Activated CD4-positive, alpha-beta memory T cell treated with anti-CD3 and anti-CD28 coated beads, Interleukin-2, amount 10 ng/mL, durations not matched to agents 7 days and 5 days (primary cell): ENCODE measurements at regions not wholly inside any gene's neighbourhood (a gene's known extent, or its start where the extent isn't known, plus 50 kb on each side); places are given as distances from the start of the nearest gene placed in this dataset.

Experiments
- CTCF ChIA-PET: fragments of 350-600 bp; sonication (Branson Sonifier 250); formaldehyde crosslinking; loops from one replicate; lab custom pipeline; 2021; ENCODE audit warnings: antibody characterized with exemption, inconsistent platforms; lab: Charles Lee
- POLR2A ChIA-PET: fragments of 350-600 bp; sonication (Branson Sonifier 250); formaldehyde crosslinking; loops from one replicate; lab custom pipeline; 2021; ENCODE audit warnings: antibody characterized with exemption; lab: Charles Lee
- DNase-seq: peaks from one replicate; pipeline ENCODE4 v3.0.0-alpha.2; 2020
- H3K27ac Mint-ChIP-seq: one replicate; pipeline ENCODE4 v1.8.0; 2021; ENCODE audit warnings: mild to moderate bottlenecking, mixed read lengths
- H3K27me3 Mint-ChIP-seq: one replicate; pipeline ENCODE4 v1.8.0; 2021; ENCODE audit warnings: mixed read lengths
- H3K36me3 Mint-ChIP-seq: one replicate; pipeline ENCODE4 v1.8.0; 2021; ENCODE audit warnings: low read depth, mixed read lengths
- H3K4me1 Mint-ChIP-seq: one replicate; pipeline ENCODE4 v1.8.0; 2021; ENCODE audit warnings: mixed read lengths
- H3K4me3 Mint-ChIP-seq: one replicate; pipeline ENCODE4 v1.8.0; 2021; ENCODE audit warnings: mild to moderate bottlenecking, mixed read lengths
- H3K9me3 Mint-ChIP-seq: one replicate; pipeline ENCODE4 v1.8.0; 2021; ENCODE audit warnings: mixed read lengths

DNA sequence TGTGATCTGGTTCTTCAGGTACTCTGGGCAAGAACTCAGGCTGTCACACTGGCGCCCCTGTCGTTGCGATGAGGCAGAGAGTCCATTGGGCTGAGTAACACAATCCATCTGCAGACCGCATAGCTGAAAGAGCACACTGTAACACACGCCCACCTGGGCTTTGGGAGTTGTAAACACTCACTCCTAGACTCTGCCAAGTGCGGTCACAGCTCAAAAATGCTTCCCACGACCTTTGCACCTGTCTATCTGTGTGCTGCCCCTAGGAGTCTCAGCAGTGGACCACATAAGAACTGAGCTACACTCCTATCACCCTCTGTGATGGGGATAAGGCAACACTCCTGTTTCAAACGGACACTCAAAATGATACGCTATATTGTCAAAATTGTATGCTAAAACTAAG lies 2028.3 kb downstream of the PCDH7 start:
- CTCF ChIA-PET: no interaction called here
- Mint-ChIP-seq H3K4me3 (no peak overlapping the region), H3K4me1 (no peaks in the 10 kb centered on the region), H3K36me3 (no peaks in the 10 kb centered on the region), H3K9me3 (peaks cover 13% of the 10 kb centered on the region), H3K27ac (no peak overlapping the region), H3K27me3 (no peaks in the 10 kb centered on the region)
- no peak for DNase-seq
- POLR2A ChIA-PET: no interaction called here

DNA sequence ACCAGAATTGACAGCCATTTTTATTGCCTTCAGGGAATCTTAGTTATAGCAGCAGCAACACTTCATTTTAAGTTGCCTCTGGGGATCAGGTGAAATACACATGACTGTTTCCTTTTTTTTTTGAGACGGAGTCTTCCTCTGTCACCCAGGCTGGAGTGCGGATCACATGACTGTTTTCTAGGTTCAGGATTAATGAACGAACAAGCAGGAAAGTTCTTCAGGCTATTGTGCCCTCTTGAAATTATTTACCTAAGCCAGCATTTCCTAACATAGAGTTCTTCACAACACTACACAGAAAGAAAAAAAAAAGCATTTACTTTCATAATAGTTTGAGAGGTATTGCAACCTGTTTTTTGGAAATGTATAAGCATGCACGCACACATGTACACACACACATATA lies 2032.8 kb downstream of the PCDH7 start:
- no peaks in the 10 kb centered on the region for H3K4me1 Mint-ChIP-seq
- no peaks in the 10 kb centered on the region for H3K27me3 Mint-ChIP-seq
- DNase-seq: no peak
- no peak overlapping the region for H3K27ac Mint-ChIP-seq
- CTCF ChIA-PET: no interaction called here
- H3K9me3 Mint-ChIP-seq: peaks cover 7% of the 10 kb centered on the region
- POLR2A ChIA-PET: no interaction called here
- H3K36me3 Mint-ChIP-seq: no peaks in the 10 kb centered on the region
- no peak overlapping the region for H3K4me3 Mint-ChIP-seq

DNA sequence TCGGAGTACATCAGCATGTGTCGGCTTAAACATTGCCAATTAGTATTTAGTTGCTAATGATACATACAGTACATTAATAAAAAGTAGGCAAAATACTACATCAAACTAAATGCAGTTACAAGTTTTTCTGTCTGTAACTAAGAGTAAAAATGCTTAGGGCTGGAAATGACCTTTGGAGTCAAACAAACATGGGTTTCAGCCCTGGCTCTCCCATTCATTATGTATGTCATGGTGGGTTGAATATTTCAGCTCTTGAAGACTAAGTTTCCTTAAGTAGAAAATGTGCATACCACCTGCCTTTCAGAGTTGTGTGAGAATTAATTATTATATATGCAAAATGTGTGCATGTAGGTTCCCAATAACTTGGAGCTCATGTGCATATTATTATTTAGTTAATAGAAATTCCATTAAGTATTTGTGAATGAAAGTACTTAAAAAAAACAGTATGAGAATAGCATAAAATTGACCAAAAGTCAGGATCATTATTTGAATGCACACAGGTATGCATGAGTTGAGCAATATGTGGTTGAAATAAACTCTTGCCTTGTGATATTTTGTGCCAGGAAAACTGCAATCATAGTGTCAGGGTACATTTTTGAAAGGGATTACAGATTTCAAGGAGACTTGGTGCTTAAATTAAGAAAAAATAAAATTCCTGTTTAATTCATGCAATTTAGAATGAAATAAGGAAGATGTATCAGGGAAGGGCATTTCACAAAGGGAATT lies 2048.7 kb downstream of the PCDH7 start:
- no peak overlapping the region for H3K27ac Mint-ChIP-seq
- no peak overlapping the region for H3K4me3 Mint-ChIP-seq
- POLR2A ChIA-PET: no interaction called here
- H3K4me1 Mint-ChIP-seq: no peaks in the 10 kb centered on the region
- no peak for DNase-seq
- peaks cover 5% of the 10 kb centered on the region for H3K9me3 Mint-ChIP-seq
- H3K36me3 Mint-ChIP-seq: no peaks in the 10 kb centered on the region
- no peaks in the 10 kb centered on the region for H3K27me3 Mint-ChIP-seq
- CTCF ChIA-PET: no interaction called here

DNA sequence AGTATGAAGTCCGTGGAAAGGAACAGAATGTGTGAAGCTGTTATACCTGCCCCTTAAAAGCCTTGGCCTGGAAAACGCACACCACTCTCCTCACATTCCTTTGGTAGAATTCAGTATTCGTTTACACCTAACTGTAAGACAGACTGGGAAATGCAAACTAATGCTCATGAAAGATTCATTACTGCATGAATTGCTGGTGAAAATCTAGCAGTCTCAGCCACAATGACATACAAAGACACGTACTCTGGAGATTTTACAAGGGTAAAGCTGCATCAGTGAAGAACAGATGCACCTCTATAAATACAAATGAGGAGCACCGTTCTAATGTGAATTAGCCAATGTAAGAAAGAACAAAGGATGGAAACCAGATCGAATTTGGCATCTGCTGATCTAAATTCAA lies 2051.3 kb downstream of the PCDH7 start:
- Mint-ChIP-seq H3K4me1 (no peaks in the 10 kb centered on the region), H3K4me3 (no peak overlapping the region), H3K9me3 (peaks cover 5% of the 10 kb centered on the region), H3K27me3 (no peaks in the 10 kb centered on the region), H3K27ac (no peak overlapping the region), H3K36me3 (no peaks in the 10 kb centered on the region)
- DNase-seq: no peak
- POLR2A ChIA-PET: no interaction called here
- CTCF ChIA-PET: no interaction called here

DNA sequence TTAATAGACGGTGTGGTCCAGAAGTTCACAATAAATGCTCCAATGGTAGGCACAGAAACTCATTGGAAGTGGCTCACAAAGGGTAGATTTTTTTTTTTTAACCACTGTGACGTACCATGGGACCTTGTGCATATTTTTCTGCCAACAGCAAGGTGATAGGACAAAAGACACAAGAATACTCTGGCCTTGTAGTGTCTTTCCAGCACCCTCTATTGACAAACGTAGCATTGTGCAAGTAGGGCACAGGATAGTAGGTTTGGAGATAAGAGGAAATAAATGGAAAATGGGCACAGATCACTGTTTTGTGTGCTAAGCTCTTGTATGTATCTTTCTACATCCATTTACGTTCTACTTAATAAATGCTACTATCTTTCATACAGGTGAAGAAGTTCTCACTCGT lies 2054.9 kb downstream of the PCDH7 start:
- CTCF ChIA-PET: no interaction called here
- Mint-ChIP-seq H3K9me3 (peaks cover 9% of the 10 kb centered on the region), H3K4me3 (no peak overlapping the region), H3K36me3 (no peaks in the 10 kb centered on the region), H3K27me3 (no peaks in the 10 kb centered on the region), H3K4me1 (no peaks in the 10 kb centered on the region), H3K27ac (no peak overlapping the region)
- POLR2A ChIA-PET: no interaction called here
- no peak for DNase-seq

DNA sequence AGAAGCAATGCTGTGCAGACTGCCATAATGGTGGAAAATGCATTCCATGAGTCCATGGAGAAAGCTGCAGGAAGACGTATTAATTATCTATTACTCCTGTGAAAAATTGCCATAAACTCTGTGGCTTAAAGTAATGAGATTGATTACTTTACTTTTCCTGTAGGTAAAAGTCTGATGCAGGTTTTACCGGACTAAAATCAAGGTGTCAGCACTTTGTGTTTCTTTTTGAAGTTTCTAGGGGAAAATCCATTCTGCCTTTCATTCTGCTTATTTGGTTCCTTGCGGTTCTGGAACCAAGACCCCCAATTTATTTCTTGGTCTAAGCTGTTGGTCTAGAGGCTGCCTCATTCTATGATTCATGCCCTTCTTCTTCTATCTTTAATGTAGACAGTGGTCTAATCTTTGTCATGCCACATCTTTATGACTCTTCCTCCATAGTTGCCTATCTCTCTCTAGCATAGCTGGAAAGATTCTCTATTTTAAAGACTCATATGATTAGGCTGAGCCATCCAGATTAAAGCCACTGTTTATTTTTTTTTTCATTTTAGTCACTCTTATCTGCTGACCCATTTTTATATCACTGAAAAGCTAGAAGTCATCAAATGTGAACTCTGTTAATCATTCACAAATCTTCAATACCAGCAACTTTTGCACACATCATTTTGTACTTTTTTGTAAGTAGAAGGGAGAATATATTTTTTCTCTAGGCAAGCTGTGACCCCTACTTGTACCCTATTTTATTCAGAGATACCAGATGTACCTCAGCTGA lies 2056.4 kb downstream of the PCDH7 start:
- CTCF ChIA-PET: no interaction called here
- POLR2A ChIA-PET: no interaction called here
- H3K9me3 Mint-ChIP-seq: peaks cover 9% of the 10 kb centered on the region
- no peaks in the 10 kb centered on the region for H3K36me3 Mint-ChIP-seq
- H3K27me3 Mint-ChIP-seq: no peaks in the 10 kb centered on the region
- no peaks in the 10 kb centered on the region for H3K4me1 Mint-ChIP-seq
- no peak overlapping the region for H3K4me3 Mint-ChIP-seq
- H3K27ac Mint-ChIP-seq: no peak overlapping the region
- no peak for DNase-seq

DNA sequence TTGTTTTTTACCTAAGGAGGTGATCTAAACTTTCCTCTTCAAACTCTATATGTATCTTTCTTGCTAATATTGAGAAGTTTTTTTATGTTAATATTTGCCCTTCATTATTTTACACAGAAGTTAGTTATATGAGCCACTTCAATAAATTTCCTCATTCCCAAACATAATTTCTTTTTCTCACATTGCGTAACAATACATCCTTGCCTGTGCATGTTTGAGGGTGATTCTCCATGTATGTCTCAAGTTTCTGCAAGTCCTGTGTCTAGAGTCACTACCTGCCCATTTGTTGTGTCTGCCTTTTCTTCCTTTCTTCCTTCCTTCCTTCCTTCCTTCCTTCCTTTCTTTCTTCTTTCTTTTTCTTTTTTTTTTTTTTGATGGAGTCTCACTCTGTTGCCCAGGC lies 2057.9 kb downstream of the PCDH7 start:
- POLR2A ChIA-PET: no interaction called here
- Mint-ChIP-seq H3K27me3 (no peaks in the 10 kb centered on the region), H3K4me1 (no peaks in the 10 kb centered on the region), H3K4me3 (no peak overlapping the region), H3K9me3 (peaks cover 12% of the 10 kb centered on the region), H3K36me3 (no peaks in the 10 kb centered on the region), H3K27ac (no peak overlapping the region)
- CTCF ChIA-PET: no interaction called here
- no peak for DNase-seq

DNA sequence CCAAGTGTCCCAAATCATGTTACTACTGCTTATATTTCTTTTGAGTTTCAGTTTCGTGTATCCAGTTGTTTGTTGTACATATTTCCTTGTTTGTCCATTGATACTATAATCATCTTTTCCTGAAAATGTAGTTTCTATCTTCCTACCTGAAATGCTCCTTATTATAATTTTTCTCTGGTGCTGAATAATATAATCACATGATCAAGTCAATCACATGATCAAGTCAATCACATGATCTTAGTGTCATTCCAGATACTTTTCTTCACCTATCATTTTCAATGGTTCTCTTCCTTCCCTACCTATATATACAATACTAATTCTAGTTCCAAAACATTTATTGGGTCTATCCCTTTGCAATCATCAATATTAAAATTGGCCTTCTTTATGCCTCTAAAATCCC lies 2058.8 kb downstream of the PCDH7 start:
- POLR2A ChIA-PET: no interaction called here

DNA sequence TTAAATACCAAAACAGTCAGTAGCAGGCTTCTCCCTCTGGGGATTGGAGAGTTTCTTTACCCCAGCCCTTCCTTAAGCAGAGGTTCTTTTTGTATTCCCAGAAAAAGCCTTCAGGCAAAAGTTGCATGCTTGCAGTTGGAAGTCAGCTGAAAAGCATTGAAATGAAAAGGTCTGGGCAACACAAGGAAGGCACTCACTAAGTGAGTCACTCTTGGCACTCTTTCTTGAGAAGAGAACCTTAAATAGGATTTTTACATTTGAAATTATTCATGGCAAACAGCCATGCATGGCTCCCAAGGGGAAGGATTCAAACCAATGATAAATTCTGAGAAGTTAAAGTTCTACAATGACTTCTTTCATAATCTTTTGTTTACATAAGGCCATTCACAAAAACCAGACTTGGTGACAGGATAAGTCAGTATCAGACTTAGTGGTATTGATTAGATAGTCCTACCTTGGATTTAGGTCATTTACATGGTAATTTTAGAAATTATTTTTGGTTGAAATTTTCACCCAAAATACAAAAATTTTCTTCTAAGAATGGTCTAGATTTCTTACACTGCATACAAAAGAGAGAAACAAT lies 2068.9 kb downstream of the PCDH7 start:
- POLR2A ChIA-PET: no interaction called here
- no peak overlapping the region for H3K27ac Mint-ChIP-seq
- no peaks in the 10 kb centered on the region for H3K27me3 Mint-ChIP-seq
- H3K4me1 Mint-ChIP-seq: no peaks in the 10 kb centered on the region
- CTCF ChIA-PET: no interaction called here
- H3K9me3 Mint-ChIP-seq: no peaks in the 10 kb centered on the region
- no peak overlapping the region for H3K4me3 Mint-ChIP-seq
- H3K36me3 Mint-ChIP-seq: no peaks in the 10 kb centered on the region
- no peak for DNase-seq

More for the DNA sequence above, 2058.8 kb downstream of the PCDH7 start:
- no peak overlapping the region for H3K4me3 Mint-ChIP-seq
- H3K27me3 Mint-ChIP-seq: no peaks in the 10 kb centered on the region
- no peak for DNase-seq
- no peaks in the 10 kb centered on the region for H3K36me3 Mint-ChIP-seq
- H3K27ac Mint-ChIP-seq: no peak overlapping the region
- no peaks in the 10 kb centered on the region for H3K4me1 Mint-ChIP-seq
- H3K9me3 Mint-ChIP-seq: peaks cover 14% of the 10 kb centered on the region
- CTCF ChIA-PET: no interaction called here

DNA sequence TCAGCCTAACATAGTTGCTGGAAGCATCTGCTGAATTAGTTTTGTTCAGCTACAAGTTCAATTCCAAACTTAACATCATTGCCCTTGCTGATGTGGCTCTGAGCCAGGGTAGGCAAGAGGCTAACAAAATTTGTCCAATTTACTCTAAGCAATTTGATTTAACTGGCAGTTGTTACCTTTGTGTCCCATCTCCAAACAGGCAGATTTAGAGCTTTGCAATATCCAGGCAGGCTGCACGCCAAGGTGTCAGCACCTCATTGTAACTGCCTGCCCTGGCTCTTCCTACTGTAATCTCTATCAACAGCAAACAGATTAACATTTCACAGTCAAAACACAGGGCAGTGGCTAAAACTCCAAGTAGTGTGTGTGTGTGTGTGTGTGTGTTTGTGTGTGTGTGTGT lies 2070.6 kb downstream of the PCDH7 start:
- H3K4me1 Mint-ChIP-seq: no peaks in the 10 kb centered on the region
- no peaks in the 10 kb centered on the region for H3K9me3 Mint-ChIP-seq
- H3K27ac Mint-ChIP-seq: no peak overlapping the region
- no peaks in the 10 kb centered on the region for H3K36me3 Mint-ChIP-seq
- no peak for DNase-seq
- no peaks in the 10 kb centered on the region for H3K27me3 Mint-ChIP-seq
- H3K4me3 Mint-ChIP-seq: no peak overlapping the region
- POLR2A ChIA-PET: no interaction called here
- CTCF ChIA-PET: no interaction called here

DNA sequence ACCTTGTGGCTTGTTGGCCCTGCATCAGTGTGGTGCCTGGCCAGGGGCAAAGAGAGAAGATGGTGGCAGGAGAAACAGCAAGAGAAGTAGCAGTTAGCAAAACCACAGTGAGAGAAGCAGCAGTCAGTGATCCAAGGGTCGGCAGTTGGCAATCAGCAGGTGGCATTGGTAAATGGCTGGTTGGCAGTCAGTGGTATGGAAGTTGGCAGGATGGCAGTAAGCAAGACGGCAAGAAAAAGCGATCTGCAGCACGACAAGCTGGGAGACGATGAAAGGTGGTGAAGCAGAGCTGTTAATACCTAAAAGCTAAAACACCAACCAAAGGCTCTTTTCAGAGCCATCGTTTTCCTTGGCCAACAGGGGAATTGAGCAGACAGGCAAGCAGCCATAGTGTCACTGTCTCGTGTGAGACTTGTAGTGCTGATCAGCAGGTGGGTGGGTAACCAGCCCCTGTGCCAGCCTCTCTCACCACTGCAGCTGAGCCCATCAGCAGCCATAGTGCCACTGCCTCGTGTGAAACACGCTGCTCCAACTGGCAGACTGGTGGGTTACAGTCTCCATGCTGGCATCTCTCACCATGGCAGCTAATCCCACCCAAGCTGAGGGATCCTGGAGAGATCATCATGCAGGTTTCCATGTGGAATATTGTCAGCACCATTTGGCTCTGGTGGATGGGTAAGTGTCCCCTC lies 2078.4 kb downstream of the PCDH7 start:
- POLR2A ChIA-PET: no interaction called here
- H3K4me1 Mint-ChIP-seq: no peaks in the 10 kb centered on the region
- peaks cover 15% of the 10 kb centered on the region for H3K9me3 Mint-ChIP-seq
- H3K27me3 Mint-ChIP-seq: no peaks in the 10 kb centered on the region
- H3K27ac Mint-ChIP-seq: no peak overlapping the region
- H3K4me3 Mint-ChIP-seq: no peak overlapping the region
- CTCF ChIA-PET: interaction anchor here (0.6 kb wide), 1 partner anchor 17 kb away, joined by 3 read pairs; no protein-coding TSS in a partner anchor
- H3K36me3 Mint-ChIP-seq: no peaks in the 10 kb centered on the region
- DNase-seq: no peak

DNA sequence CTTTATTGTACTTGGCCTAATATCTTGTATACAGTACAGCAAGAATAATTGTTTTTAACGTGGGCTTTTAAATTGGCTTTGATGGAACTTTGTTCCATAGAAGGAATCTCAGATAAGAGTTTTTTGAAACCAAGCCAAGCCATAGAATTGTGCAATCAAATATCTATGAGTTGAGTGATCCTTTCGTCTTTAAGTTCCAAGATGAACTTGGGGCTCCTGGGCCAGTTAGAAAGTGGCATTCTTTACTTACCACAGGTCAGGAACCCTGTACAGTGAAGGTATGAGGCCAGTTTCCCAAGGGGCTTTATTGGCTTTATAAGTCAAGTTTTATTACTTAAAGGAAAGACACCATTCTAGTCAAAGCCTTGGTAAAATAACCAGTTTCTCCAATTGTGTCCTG lies 2104.2 kb downstream of the PCDH7 start:
- no peak for DNase-seq
- POLR2A ChIA-PET: no interaction called here

DNA sequence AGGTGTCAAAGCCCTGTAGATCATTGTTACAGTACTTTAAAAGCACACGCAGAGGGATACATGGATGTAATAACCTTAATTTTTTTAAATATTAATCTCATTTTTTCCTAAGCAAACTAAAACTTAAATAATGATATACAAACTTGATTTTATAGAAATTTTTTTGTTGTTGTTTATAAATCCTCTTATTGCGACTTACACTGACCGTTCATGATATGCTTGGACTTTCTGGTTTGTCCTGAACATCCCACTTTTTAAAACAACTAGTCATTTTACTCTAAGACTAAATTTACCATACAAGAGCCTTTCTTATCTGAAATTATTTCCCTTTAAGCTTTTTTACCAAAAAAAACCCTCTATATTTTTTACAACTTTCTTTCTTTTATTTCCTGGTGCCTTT lies 2106.0 kb downstream of the PCDH7 start:
- H3K27ac Mint-ChIP-seq: no peak overlapping the region
- no peaks in the 10 kb centered on the region for H3K4me1 Mint-ChIP-seq
- H3K9me3 Mint-ChIP-seq: peaks cover 16% of the 10 kb centered on the region
- no peaks in the 10 kb centered on the region for H3K36me3 Mint-ChIP-seq
- no peak for DNase-seq
- no peak overlapping the region for H3K4me3 Mint-ChIP-seq
- CTCF ChIA-PET: no interaction called here
- H3K27me3 Mint-ChIP-seq: no peaks in the 10 kb centered on the region
- POLR2A ChIA-PET: no interaction called here

More for the DNA sequence above, 2104.2 kb downstream of the PCDH7 start:
- Mint-ChIP-seq H3K4me3 (no peak overlapping the region), H3K27me3 (no peaks in the 10 kb centered on the region), H3K9me3 (peaks cover 16% of the 10 kb centered on the region), H3K36me3 (no peaks in the 10 kb centered on the region), H3K27ac (no peak overlapping the region), H3K4me1 (no peaks in the 10 kb centered on the region)
- CTCF ChIA-PET: no interaction called here
